ENCODE measurements at regions not wholly inside any gene's neighbourhood (a gene's known extent, or its start where the extent isn't known, plus 50 kb on each side); places are given as distances from the start of the nearest gene placed in this dataset.

DNA sequence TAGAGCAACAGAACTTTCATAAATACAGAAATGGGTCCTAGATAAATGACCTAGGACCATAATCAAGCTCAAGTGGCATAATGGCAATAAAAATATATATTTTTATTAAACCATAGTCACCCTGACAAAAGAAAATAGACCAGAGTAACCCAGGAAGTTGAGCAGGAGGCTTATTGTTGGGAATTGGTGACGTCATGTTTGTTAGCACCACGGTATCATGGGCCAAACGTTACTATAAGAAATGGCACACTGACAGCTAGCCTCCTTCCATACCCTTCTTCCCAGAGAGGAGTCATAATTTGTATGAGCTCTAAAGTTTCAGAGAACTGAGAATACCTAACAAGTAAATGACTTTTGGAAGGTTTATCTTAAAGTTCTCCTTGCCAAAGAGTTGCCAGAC lies 1698.2 kb downstream of the REEP3 start:
- TF ChIP-seq EZH2phosphoT487 (IDR thresholded peaks at IDR 0.05; ENCODE audit: low read length), result no peak
- TF ChIP-seq EZH2 (optimal IDR thresholded peaks at IDR 0.05; ENCODE audit: low read depth, low read length), result no peak
- TF ChIP-seq, protein P1, sequence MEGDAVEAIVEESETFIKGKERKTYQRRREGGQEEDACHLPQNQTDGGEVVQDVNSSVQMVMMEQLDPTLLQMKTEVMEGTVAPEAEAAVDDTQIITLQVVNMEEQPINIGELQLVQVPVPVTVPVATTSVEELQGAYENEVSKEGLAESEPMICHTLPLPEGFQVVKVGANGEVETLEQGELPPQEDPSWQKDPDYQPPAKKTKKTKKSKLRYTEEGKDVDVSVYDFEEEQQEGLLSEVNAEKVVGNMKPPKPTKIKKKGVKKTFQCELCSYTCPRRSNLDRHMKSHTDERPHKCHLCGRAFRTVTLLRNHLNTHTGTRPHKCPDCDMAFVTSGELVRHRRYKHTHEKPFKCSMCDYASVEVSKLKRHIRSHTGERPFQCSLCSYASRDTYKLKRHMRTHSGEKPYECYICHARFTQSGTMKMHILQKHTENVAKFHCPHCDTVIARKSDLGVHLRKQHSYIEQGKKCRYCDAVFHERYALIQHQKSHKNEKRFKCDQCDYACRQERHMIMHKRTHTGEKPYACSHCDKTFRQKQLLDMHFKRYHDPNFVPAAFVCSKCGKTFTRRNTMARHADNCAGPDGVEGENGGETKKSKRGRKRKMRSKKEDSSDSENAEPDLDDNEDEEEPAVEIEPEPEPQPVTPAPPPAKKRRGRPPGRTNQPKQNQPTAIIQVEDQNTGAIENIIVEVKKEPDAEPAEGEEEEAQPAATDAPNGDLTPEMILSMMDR (IDR thresholded peaks at IDR 0.05; ENCODE audit: low read length), result no peak
- Histone ChIP-seq H3K36me3 (replicated peaks; ENCODE audit: insufficient read depth, low read length) (no peaks in the 10 kb centered on the region), H3K9me2 (replicated peaks; ENCODE audit: insufficient read depth, low read length) (no peaks in the 10 kb centered on the region), H3K9me3 (replicated peaks; ENCODE audit: insufficient read depth, low read length) (no peaks in the 10 kb centered on the region), H3K4me2 (ENCODE audit: low read depth, low read length) (no peak overlapping the region), H3K27me3 (replicated peaks; ENCODE audit: insufficient read depth, low read length) (no peaks in the 10 kb centered on the region), H3K9ac (ENCODE audit: low read length) (no peak overlapping the region), H3K27ac (ENCODE audit: low read length) (no peak overlapping the region), H4K20me1 (ENCODE audit: insufficient read depth, low read length) (no peaks in the 10 kb centered on the region), H3K4me3 (ENCODE audit: low read length) (no peak overlapping the region), H3F3A (ENCODE audit: insufficient read depth, low read length) (no peaks in the 10 kb centered on the region), H2AFZ (ENCODE audit: low read length) (no peak overlapping the region), H3K79me2 (ENCODE audit: low read length) (no peaks in the 10 kb centered on the region), H3K4me1 (ENCODE audit: low read length) (no peaks in the 10 kb centered on the region)
- DNase-seq, result no peak

DNA sequence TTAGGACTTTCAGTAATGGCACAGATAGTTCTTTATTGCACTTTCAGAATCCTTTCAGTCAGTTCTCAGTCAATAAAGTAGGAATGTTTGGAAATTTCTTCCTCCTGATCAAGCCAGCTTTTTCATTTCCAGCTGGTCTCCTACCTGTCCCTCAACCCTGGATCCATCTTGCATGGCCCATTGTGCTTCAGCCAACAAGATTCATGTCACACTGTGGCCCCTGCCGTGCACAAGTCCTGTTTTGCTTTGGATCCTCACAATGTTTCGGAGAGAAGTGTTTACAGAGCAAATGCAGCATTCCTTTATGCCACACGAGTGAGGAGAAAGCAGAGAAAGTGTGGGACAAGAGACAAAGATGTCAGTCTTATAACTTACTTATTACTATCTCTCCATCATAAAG lies 1694.7 kb upstream of the LRRTM3 start:
- no peak for DNase-seq
- Histone ChIP-seq H3K4me3 (ENCODE audit: low read length) (no peak overlapping the region), H3K27ac (ENCODE audit: low read length) (no peak overlapping the region), H3K79me2 (ENCODE audit: low read length) (no peaks in the 10 kb centered on the region), H3K9me3 (replicated peaks; ENCODE audit: insufficient read depth, low read length) (no peaks in the 10 kb centered on the region), H2AFZ (ENCODE audit: low read length) (no peak overlapping the region), H3K4me2 (ENCODE audit: low read depth, low read length) (no peak overlapping the region), H4K20me1 (ENCODE audit: insufficient read depth, low read length) (no peaks in the 10 kb centered on the region), H3F3A (ENCODE audit: insufficient read depth, low read length) (no peaks in the 10 kb centered on the region), H3K9me2 (replicated peaks; ENCODE audit: insufficient read depth, low read length) (no peaks in the 10 kb centered on the region), H3K27me3 (replicated peaks; ENCODE audit: insufficient read depth, low read length) (no peaks in the 10 kb centered on the region), H3K4me1 (ENCODE audit: low read length) (no peaks in the 10 kb centered on the region), H3K36me3 (replicated peaks; ENCODE audit: insufficient read depth, low read length) (no peaks in the 10 kb centered on the region), H3K9ac (ENCODE audit: low read length) (no peak overlapping the region)
- TF ChIP-seq EZH2 (optimal IDR thresholded peaks at IDR 0.05; ENCODE audit: low read depth, low read length) (no peak), EZH2phosphoT487 (IDR thresholded peaks at IDR 0.05; ENCODE audit: low read length) (no peak)
- TF ChIP-seq, protein P1 (IDR thresholded peaks at IDR 0.05; ENCODE audit: low read length), result no peak

DNA sequence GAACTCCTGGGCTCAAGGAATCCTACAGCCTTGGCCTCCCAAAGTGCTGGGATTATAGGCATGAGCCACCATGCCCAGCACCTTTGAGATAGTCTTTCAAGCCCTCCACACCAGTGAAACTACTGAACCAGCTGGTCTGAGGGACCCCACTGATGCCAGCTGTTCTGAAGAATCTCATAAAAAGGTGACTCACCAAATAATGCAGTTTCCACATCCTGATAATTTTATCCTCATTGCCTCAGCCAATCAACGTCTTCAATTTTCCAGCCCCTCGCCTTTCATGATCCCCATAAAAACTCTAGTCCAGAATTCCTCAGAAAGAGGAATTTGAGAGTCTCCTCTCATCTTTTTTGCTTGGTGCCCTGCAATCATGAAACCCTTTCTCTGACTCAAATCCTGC lies 1691.6 kb upstream of the LRRTM3 start:
- Histone ChIP-seq H3F3A (ENCODE audit: insufficient read depth, low read length) (no peaks in the 10 kb centered on the region), H3K4me3 (ENCODE audit: low read length) (no peak overlapping the region), H3K79me2 (ENCODE audit: low read length) (no peaks in the 10 kb centered on the region), H3K9me3 (replicated peaks; ENCODE audit: insufficient read depth, low read length) (no peaks in the 10 kb centered on the region), H3K4me1 (ENCODE audit: low read length) (no peaks in the 10 kb centered on the region), H3K4me2 (ENCODE audit: low read depth, low read length) (no peak overlapping the region), H3K27me3 (replicated peaks; ENCODE audit: insufficient read depth, low read length) (no peaks in the 10 kb centered on the region), H3K9ac (ENCODE audit: low read length) (no peak overlapping the region), H3K9me2 (replicated peaks; ENCODE audit: insufficient read depth, low read length) (no peaks in the 10 kb centered on the region), H3K36me3 (replicated peaks; ENCODE audit: insufficient read depth, low read length) (no peaks in the 10 kb centered on the region), H2AFZ (ENCODE audit: low read length) (no peak overlapping the region), H3K27ac (ENCODE audit: low read length) (no peak overlapping the region), H4K20me1 (ENCODE audit: insufficient read depth, low read length) (no peaks in the 10 kb centered on the region)
- DNase-seq, result no peak
- TF ChIP-seq EZH2 (optimal IDR thresholded peaks at IDR 0.05; ENCODE audit: low read depth, low read length), result no peak
- no peak for TF ChIP-seq EZH2phosphoT487 (IDR thresholded peaks at IDR 0.05; ENCODE audit: low read length)
- TF ChIP-seq, protein P1 (IDR thresholded peaks at IDR 0.05; ENCODE audit: low read length), result no peak

Data from MM.1S (cell line).